ENCODE measurements at regions not wholly inside any gene's neighbourhood (a gene's known extent, or its start where the extent isn't known, plus 50 kb on each side); places are given as distances from the start of the nearest gene placed in this dataset.

DNA sequence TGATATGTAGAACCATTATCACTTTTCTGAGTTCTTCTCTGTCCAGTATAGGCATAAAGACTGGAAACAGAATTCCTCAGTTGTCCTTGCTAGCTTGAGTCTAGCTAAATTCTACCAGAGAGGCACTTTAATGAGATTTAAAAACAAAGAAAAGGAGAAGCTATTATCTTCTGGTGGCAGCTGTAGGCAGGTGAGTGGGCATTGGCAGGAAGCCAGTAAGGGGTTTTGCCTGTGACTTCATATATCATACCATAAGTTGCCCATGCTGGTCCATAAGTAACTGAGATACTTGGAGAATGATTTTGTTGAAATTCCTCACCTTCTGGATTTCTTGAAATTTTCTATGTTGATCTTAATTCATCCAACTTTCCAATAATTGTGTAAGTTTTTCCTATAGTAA is 402.3 kb upstream of the TGFBR2 start:
- TF ChIP-seq CTCF (conservative IDR thresholded peaks at IDR 0.05) (no peak), ZFX (IDR thresholded peaks at IDR 0.05) (no peak)
